GM23338 (cell line): ENCODE measurements at regions not wholly inside any gene's neighbourhood (a gene's known extent, or its start where the extent isn't known, plus 50 kb on each side); places are given as distances from the start of the nearest gene placed in this dataset.
A peak's percentile ranks its signal among the peaks of the same experiment; 100 is the strongest.
"Not testable (repeated sequence)": the region's sequence is repeated elsewhere in the genome, so short reads cannot be mapped to it uniquely, and the experiment has no call there.

Experiments used
- ATAC-seq: fragments of 200-7000 bp; cut with Tn5 transposase; 3 replicates; pipeline ENCODE4 v1.9.1; 2020
- DNase-seq: peaks from one replicate; pipeline ENCODE4 v3.0.0-alpha.2; 2015; ENCODE audit warnings: low spot score
- H2AFZ ChIP-seq: fragments of 200-600 bp; sonication (generic); 2 replicates; pipeline ENCODE4 v1.8.0; 2016; ENCODE audit warnings: antibody characterized with exemption, mild to moderate bottlenecking, moderate library complexity
- H3F3A ChIP-seq: fragments of 200-600 bp; sonication (generic); replicated peaks from 2 replicates; pipeline ENCODE4 v1.8.0; 2017; ENCODE audit warnings: antibody characterized with exemption, mixed run types, low read depth
- H3K27ac ChIP-seq: fragments of 200-600 bp; sonication (generic); 2 replicates; pipeline ENCODE4 v1.6.1; 2016; ENCODE audit warnings: low read depth
- H3K27me3 ChIP-seq: fragments of 200-600 bp; sonication (generic); 2 replicates; pipeline ENCODE4 v1.8.0; 2016; ENCODE audit warnings: mild to moderate bottlenecking, mixed run types, moderate library complexity; ENCODE audit not compliant: insufficient read depth
- H3K36me3 ChIP-seq: fragments of 200-600 bp; sonication (generic); 2 replicates; pipeline ENCODE4 v1.8.0; 2016; ENCODE audit warnings: mild to moderate bottlenecking; ENCODE audit not compliant: insufficient read depth
- H3K4me1 ChIP-seq: fragments of 200-600 bp; sonication (generic); 2 replicates; pipeline ENCODE4 v1.8.0; 2016; ENCODE audit warnings: mild to moderate bottlenecking, moderate library complexity; ENCODE audit not compliant: insufficient read depth
- H3K4me2 ChIP-seq: fragments of 200-600 bp; sonication (generic); 2 replicates; pipeline ENCODE4 v1.7.1; 2017; ENCODE audit warnings: mixed run types
- H3K4me3 ChIP-seq: fragments of 200-600 bp; sonication (generic); 2 replicates; pipeline ENCODE4 v1.6.1; 2016; ENCODE audit warnings: mixed run types
- H3K79me2 ChIP-seq: fragments of 200-600 bp; sonication (generic); replicated peaks from 2 replicates; pipeline ENCODE4 v1.8.0; 2017; ENCODE audit warnings: mild to moderate bottlenecking; ENCODE audit not compliant: insufficient read depth
- H3K9me2 ChIP-seq: fragments of 200-600 bp; sonication (generic); 2 replicates; pipeline ENCODE4 v1.8.0; 2017; ENCODE audit not compliant: insufficient read depth
- H4K20me1 ChIP-seq: fragments of 200-600 bp; sonication (generic); replicated peaks from 2 replicates; pipeline ENCODE4 v1.8.0; 2017; ENCODE audit warnings: mild to moderate bottlenecking; ENCODE audit not compliant: insufficient read depth
- H3K27ac Mint-ChIP-seq: 2 replicates; pipeline ENCODE4 v1.8.0; 2020; ENCODE audit warnings: inconsistent platforms, mild to moderate bottlenecking, moderate library complexity, mixed read lengths
- H3K27me3 Mint-ChIP-seq: 3 replicates; pipeline ENCODE4 v1.8.0; 2022; ENCODE audit warnings: low read depth, mild to moderate bottlenecking, moderate library complexity, mixed read lengths, inconsistent platforms; ENCODE audit not compliant: insufficient read depth, poor library complexity
- H3K36me3 Mint-ChIP-seq: 3 replicates; pipeline ENCODE4 v1.8.0; 2021; ENCODE audit warnings: low read depth, mild to moderate bottlenecking, inconsistent platforms, moderate library complexity, mixed read lengths
- H3K4me1 Mint-ChIP-seq: 3 replicates; pipeline ENCODE4 v1.8.0; 2020; ENCODE audit warnings: mild to moderate bottlenecking, inconsistent platforms, mixed read lengths
- H3K4me3 Mint-ChIP-seq: 3 replicates; pipeline ENCODE4 v1.8.0; 2021; ENCODE audit warnings: moderate library complexity, mild to moderate bottlenecking, inconsistent platforms, mixed read lengths
- H3K9me3 Mint-ChIP-seq: 3 replicates; pipeline ENCODE4 v1.8.0; 2020; ENCODE audit warnings: moderate library complexity, mild to moderate bottlenecking, inconsistent platforms, mixed read lengths
- CREB1 ChIP-seq: fragments of 250-450 bp; sonication (Bioruptor Pico); IDR thresholded peaks from 2 replicates; pipeline ENCODE4 v1.5.0; 2020; ENCODE audit warnings: low read depth, mild to moderate bottlenecking, moderate library complexity
- CTCF ChIP-seq, 2 experiments: fragments of 200-600 bp in 1 of 2; sonication (generic) in 1 of 2; conservative IDR thresholded peaks; 2 replicates each; pipeline versions ENCODE4 v1.5.1 to v1.6.1; 2016 to 2017; ENCODE audit warnings: antibody characterized with exemption in 2 of 2, low read depth in 2 of 2, mild to moderate bottlenecking in 2 of 2, moderate library complexity in 1 of 2
- ETS1 ChIP-seq: IDR thresholded peaks from 2 replicates; pipeline ENCODE4 v1.6.1; 2016; ENCODE audit warnings: antibody characterized with exemption
- EZH2 ChIP-seq: fragments of 200-600 bp; sonication (generic); IDR thresholded peaks from one replicate; pipeline ENCODE4 v1.8.0; 2017; ENCODE audit warnings: antibody characterized with exemption, mild to moderate bottlenecking, low read depth; ENCODE audit not compliant: unreplicated experiment
- JUNB ChIP-seq: IDR thresholded peaks from one replicate; pipeline ENCODE4 v1.6.1; 2016; ENCODE audit warnings: antibody characterized with exemption; ENCODE audit not compliant: unreplicated experiment
- ZNF331 ChIP-seq: fragments of 250-450 bp; sonication (Bioruptor Pico); IDR thresholded peaks from 2 replicates; pipeline ENCODE4 v1.5.0; 2020; ENCODE audit warnings: low read depth, mild to moderate bottlenecking, moderate library complexity
- ZNF462 ChIP-seq: fragments of 250-450 bp; sonication (Bioruptor Pico); IDR thresholded peaks from 2 replicates; pipeline ENCODE4 v1.5.0; 2020; ENCODE audit warnings: mild to moderate bottlenecking, moderate library complexity

- no peak for TF ChIP-seq ZNF462
- TF ChIP-seq CTCF (conservative IDR thresholded peaks at IDR 0.05; ENCODE audit: low read depth in 2 of 2): no peak
- no peak for TF ChIP-seq ZNF331 (CRISPR knock-in tag)
- no peak for TF ChIP-seq EZH2
- TF ChIP-seq JUNB: no peak
- TF ChIP-seq ETS1: no peak
- TF ChIP-seq CREB1 (CRISPR knock-in tag): no peak
Observed at GRCh38 chr6:11304946-11305345, 72.5 kb upstream of the NEDD9 start (continued).

- not testable (repeated sequence) for H3K4me2 ChIP-seq, H3K4me3 Mint-ChIP-seq
Observed at GRCh38 chr6:11299876-11300428, 67.5 kb upstream of the NEDD9 start.

GRCh38 chr6:11299421-11299784 lies 66.9 kb upstream of the NEDD9 start:
- not testable (repeated sequence) for H4K20me1 ChIP-seq, H3K4me3 Mint-ChIP-seq, H3K27ac ChIP-seq, H3K27ac Mint-ChIP-seq, H3K4me1 Mint-ChIP-seq, H3K27me3 ChIP-seq, DNase-seq, ATAC-seq, H3K4me1 ChIP-seq, H3K36me3 ChIP-seq, H3K4me3 ChIP-seq, H3K27me3 Mint-ChIP-seq, H3F3A ChIP-seq, H3K79me2 ChIP-seq
- 0 out of 2 replicates have a peak overlapping the region, but pooled peaks have one; percentile 38 for H3K4me2 ChIP-seq
- 0 out of 2 replicates have a peak, but pooled peaks cover 15% of the 10 kb centered on the region for H3K9me2 ChIP-seq
- H3K9me3 Mint-ChIP-seq: peaks cover 23% of the 10 kb centered on the region
- H2AFZ ChIP-seq: peak overlapping the region; percentile 86
- H3K36me3 Mint-ChIP-seq: peaks cover 15% of the 10 kb centered on the region

More at GRCh38 chr6:11299876-11300428, 67.5 kb upstream of the NEDD9 start:
- H3K4me1 Mint-ChIP-seq, H3K27ac ChIP-seq, H3F3A ChIP-seq, DNase-seq, H3K27me3 ChIP-seq, H4K20me1 ChIP-seq, H3K27ac Mint-ChIP-seq, H3K79me2 ChIP-seq, H3K4me3 ChIP-seq, ATAC-seq, H3K27me3 Mint-ChIP-seq, H3K36me3 ChIP-seq, H3K4me1 ChIP-seq, H2AFZ ChIP-seq: not testable (repeated sequence)
- H3K36me3 Mint-ChIP-seq: peaks cover 15% of the 10 kb centered on the region
- 0 out of 2 replicates have a peak, but pooled peaks cover 15% of the 10 kb centered on the region for H3K9me2 ChIP-seq
- H3K9me3 Mint-ChIP-seq: peaks cover 23% of the 10 kb centered on the region
